ENCODE measurements at regions not wholly inside any gene's neighbourhood (a gene's known extent, or its start where the extent isn't known, plus 50 kb on each side); places are given as distances from the start of the nearest gene placed in this dataset.
"Not testable (repeated sequence)": the region's sequence is repeated elsewhere in the genome, so short reads cannot be mapped to it uniquely, and the experiment has no call there.

DNA sequence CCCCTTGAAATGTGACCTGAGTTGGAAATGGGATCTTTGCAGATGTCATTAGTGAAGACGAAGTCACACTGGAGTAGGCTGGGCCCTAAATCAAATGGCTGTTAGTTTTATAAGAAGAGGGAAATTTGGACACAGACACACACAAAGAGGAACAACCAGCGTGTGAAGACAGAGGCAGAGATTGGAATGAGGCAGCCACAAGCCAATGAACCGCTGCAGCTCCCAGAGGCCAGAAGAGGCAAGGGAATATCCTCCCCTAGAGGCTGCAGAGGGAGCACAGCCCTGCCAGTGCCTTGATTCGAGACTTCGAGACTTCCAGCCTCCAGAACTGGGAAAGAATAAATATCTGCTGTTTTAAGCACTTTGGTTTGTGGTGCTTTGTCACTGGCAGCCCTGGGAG lies 484.5 kb downstream of the MN1 start:
- CTCF ChIA-PET (ENCODE audit: partially characterized antibody), result no interaction called here
- H3K4me1 Mint-ChIP-seq, result no peaks in the 10 kb centered on the region

DNA sequence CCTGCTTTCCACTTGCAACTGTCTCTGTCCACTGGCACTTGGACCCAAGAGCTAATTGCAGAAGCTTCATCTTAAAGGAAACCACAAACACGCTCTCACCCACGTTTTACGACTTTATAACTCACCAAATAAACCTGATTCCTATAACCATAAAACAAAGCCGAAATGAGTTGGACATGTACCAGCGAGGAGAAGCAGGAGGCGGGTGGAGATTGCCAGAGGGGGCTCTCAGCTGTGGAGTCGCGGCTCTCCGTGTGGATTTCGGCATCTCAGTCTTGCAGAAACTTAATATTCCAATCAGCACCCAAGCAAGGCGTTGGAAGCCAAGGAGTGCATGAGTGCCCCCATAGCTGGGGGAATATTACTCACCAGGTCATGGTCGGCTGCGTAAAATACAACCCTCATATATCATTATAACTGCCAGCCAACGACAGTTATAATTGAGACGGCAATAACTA lies 483.6 kb downstream of the MN1 start:
- Mint-ChIP-seq H3K4me1 (no peaks in the 10 kb centered on the region), H3K27me3 (peaks cover 14 to 26% of the 10 kb centered on the region in 2 donors), H3K9me3 (peaks cover 2 to 22% (median 14%) of the 10 kb centered on the region in 8 donors), H3K27ac (no peak overlapping the region), H3K4me3 (no peak overlapping the region), H3K36me3 (no peaks in the 10 kb centered on the region)
- POLR2A ChIA-PET (ENCODE audit: partially characterized antibody), result no interaction called here
- Histone ChIP-seq H3K27me3 (ENCODE audit: insufficient read depth, low read length) (no peaks in the 10 kb centered on the region), H3K9me3 (ENCODE audit: control insufficient read depth in 1 of 2, low read length in 2 of 2) (no peaks in the 10 kb centered on the region), H3K4me1 (ENCODE audit: insufficient read depth, low read length) (no peaks in the 10 kb centered on the region), H3K36me3 (ENCODE audit: insufficient read depth, low read length) (no peaks in the 10 kb centered on the region), H3K4me3 (ENCODE audit: low read length in 2 of 2) (no peak overlapping the region), H3K27ac (ENCODE audit: low read depth, low read length) (no peak overlapping the region)
- no peak for DNase-seq
- intact Hi-C loops (cut with micrococcal nuclease), result no loop called here
- CTCF ChIA-PET (ENCODE audit: partially characterized antibody), result no interaction called here

More for the DNA sequence above, 484.5 kb downstream of the MN1 start:
- intact Hi-C loops (cut with micrococcal nuclease), result no loop called here
- Histone ChIP-seq H3K9me3 (ENCODE audit: control insufficient read depth in 1 of 2, low read length in 2 of 2) (no peaks in the 10 kb centered on the region), H3K27ac (ENCODE audit: low read depth, low read length) (no peak overlapping the region), H3K4me1 (ENCODE audit: insufficient read depth, low read length) (no peaks in the 10 kb centered on the region), H3K4me3 (ENCODE audit: low read length in 2 of 2) (no peak overlapping the region), H3K36me3 (ENCODE audit: insufficient read depth, low read length) (no peaks in the 10 kb centered on the region), H3K27me3 (ENCODE audit: insufficient read depth, low read length) (no peaks in the 10 kb centered on the region)
- H3K4me3 Mint-ChIP-seq, result no peak overlapping the region
- no peak for DNase-seq
- POLR2A ChIA-PET (ENCODE audit: partially characterized antibody), result no interaction called here
- no peaks in the 10 kb centered on the region for H3K36me3 Mint-ChIP-seq
- H3K9me3 Mint-ChIP-seq, result peaks cover 1 to 18% (median 12%) of the 10 kb centered on the region in 8 donors
- H3K27ac Mint-ChIP-seq, result no peak overlapping the region
- H3K27me3 Mint-ChIP-seq, result peaks cover 12 to 23% of the 10 kb centered on the region in 2 donors

DNA sequence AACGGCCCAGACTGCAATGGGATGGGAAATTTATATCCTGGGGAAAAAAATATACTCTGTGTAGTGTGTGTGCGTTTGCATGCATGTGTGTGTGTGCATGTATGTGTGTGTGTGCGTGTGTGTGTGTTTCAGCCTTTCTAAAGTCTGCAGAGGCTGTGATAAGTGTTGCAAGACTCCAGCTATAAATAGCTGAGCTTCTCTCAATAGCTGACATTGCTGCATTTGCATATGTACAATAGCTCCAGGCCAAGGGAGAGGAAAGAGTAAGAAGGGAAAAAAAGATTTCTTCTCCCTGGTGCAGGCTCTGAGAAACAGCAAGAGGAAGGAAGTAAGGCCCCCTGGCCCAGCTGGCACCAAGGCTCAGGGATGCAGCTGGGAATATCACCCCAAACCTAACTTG lies 483.0 kb downstream of the MN1 start:
- Mint-ChIP-seq H3K27ac (no peak overlapping the region), H3K4me3 (no peak overlapping the region), H3K9me3 (peaks cover 2 to 22% (median 14%) of the 10 kb centered on the region in 8 donors), H3K27me3 (peaks cover 14 to 26% of the 10 kb centered on the region in 2 donors), H3K4me1 (no peaks in the 10 kb centered on the region), H3K36me3 (no peaks in the 10 kb centered on the region)
- Histone ChIP-seq H3K27ac (ENCODE audit: low read depth, low read length) (no peak overlapping the region), H3K27me3 (ENCODE audit: insufficient read depth, low read length) (no peaks in the 10 kb centered on the region), H3K4me3 (ENCODE audit: low read length in 2 of 2) (no peak overlapping the region), H3K4me1 (ENCODE audit: insufficient read depth, low read length) (no peaks in the 10 kb centered on the region), H3K36me3 (ENCODE audit: insufficient read depth, low read length) (no peaks in the 10 kb centered on the region), H3K9me3 (ENCODE audit: control insufficient read depth in 1 of 2, low read length in 2 of 2) (no peaks in the 10 kb centered on the region)
- intact Hi-C loops (cut with micrococcal nuclease), result no loop called here
- CTCF ChIA-PET (ENCODE audit: partially characterized antibody), result no interaction called here
- no peak for DNase-seq
- POLR2A ChIA-PET (ENCODE audit: partially characterized antibody), result no interaction called here

DNA sequence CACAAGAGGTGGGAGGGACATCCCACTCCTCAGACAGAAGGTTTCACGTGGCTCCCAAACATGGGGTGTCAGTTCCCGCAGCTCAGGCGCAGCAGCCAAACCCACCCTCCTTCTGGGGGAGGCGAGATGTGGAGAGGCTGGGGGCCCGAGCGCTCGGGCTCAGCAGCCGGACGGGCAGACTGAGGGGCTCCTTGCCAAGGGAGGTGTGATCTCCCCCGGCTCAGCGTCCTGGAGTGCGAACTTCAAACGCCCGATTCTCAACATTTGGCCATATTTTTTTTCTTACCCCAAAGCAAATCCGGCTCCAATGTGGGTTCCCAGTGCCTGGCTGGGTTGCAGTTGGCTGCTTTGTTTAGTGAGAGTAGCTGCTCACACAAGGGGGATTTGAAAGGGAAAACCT lies 477.9 kb downstream of the MN1 start:
- intact Hi-C loops (cut with micrococcal nuclease), result no loop called here
- Histone ChIP-seq H3K9me3 (ENCODE audit: control insufficient read depth in 1 of 2, low read length in 2 of 2) (no peaks in the 10 kb centered on the region), H3K4me1 (ENCODE audit: insufficient read depth, low read length) (no peaks in the 10 kb centered on the region), H3K27me3 (ENCODE audit: insufficient read depth, low read length) (no peaks in the 10 kb centered on the region), H3K36me3 (ENCODE audit: insufficient read depth, low read length) (no peaks in the 10 kb centered on the region), H3K27ac (ENCODE audit: low read depth, low read length) (no peak overlapping the region), H3K4me3 (ENCODE audit: low read length in 2 of 2) (no peak overlapping the region)
- POLR2A ChIA-PET (ENCODE audit: partially characterized antibody), result no interaction called here
- H3K9me3 Mint-ChIP-seq, result peaks cover 2 to 23% (median 13%) of the 10 kb centered on the region in 8 donors
- no peak for DNase-seq
- peaks cover 5 to 10% of the 10 kb centered on the region in 2 donors for H3K27me3 Mint-ChIP-seq
- H3K4me1 Mint-ChIP-seq, result no peaks in the 10 kb centered on the region
- no peaks in the 10 kb centered on the region for H3K36me3 Mint-ChIP-seq
- CTCF ChIA-PET (ENCODE audit: partially characterized antibody), result no interaction called here
- H3K4me3 Mint-ChIP-seq, result no peak overlapping the region
- no peak overlapping the region for H3K27ac Mint-ChIP-seq

DNA sequence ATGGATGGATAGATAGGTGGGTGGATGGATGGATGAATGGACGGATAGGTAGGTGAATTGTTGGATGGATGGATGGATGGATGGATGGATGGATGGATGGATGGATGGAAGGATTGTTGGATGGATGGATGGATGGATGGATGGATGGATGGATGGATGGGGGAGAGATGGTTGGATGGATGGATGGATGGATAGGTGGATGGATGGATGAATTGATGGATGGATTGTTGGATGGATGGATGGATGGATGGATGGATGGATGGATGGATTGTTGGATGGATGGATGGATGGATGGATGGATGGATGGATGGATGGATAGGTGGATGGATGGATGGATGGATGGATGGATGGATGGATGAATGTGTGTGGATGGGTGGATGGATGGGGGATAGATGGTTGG lies 476.6 kb downstream of the MN1 start:
- H3K4me3 Mint-ChIP-seq; H3K4me1 Mint-ChIP-seq; DNase-seq; H3K27me3 Mint-ChIP-seq; H3K36me3 ChIP-seq (ENCODE audit: insufficient read depth, low read length); CTCF ChIA-PET (ENCODE audit: partially characterized antibody); H3K4me1 ChIP-seq (ENCODE audit: insufficient read depth, low read length); H3K27me3 ChIP-seq (ENCODE audit: insufficient read depth, low read length); H3K27ac ChIP-seq (ENCODE audit: low read depth, low read length); H3K27ac Mint-ChIP-seq; H3K36me3 Mint-ChIP-seq; intact Hi-C loops (cut with micrococcal nuclease); H3K9me3 ChIP-seq (ENCODE audit: control insufficient read depth in 1 of 2, low read length in 2 of 2); H3K4me3 ChIP-seq (ENCODE audit: low read length in 2 of 2); POLR2A ChIA-PET (ENCODE audit: partially characterized antibody): not testable (repeated sequence)
- peaks cover 1 to 15% (median 7%) of the 10 kb centered on the region in 8 donors for H3K9me3 Mint-ChIP-seq

DNA sequence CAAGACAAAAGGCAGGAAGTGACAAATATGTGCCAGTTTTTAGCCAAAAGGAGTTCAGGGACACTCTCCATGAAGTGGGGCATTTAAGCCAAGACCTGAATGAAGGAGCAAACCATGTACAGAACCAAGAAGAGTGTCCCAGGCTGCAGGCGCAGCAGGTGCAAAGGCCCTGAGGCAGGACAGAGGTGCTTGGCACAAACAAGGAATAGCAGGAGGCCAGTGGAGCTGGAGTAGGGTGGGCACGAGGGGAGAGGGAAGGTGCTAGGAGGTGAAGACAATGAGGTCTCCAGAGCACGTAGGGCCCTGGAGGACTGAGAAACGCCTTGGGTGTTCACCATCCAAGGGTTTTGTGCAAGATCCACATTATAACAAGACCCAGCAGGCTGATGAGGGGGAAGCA lies 474.1 kb downstream of the MN1 start:
- peaks cover 8% of the 10 kb centered on the region for H3K27me3 ChIP-seq (ENCODE audit: insufficient read depth, low read length)
- peaks cover 0 to 11% (median 3%) of the 10 kb centered on the region in 8 donors for H3K9me3 Mint-ChIP-seq
- no peaks in the 10 kb centered on the region for H3K9me3 ChIP-seq (ENCODE audit: control insufficient read depth in 1 of 2, low read length in 2 of 2)
- no peaks in the 10 kb centered on the region for H3K4me1 Mint-ChIP-seq
- H3K27ac ChIP-seq (ENCODE audit: low read depth, low read length), result no peak overlapping the region
- H3K4me1 ChIP-seq (ENCODE audit: insufficient read depth, low read length), result no peaks in the 10 kb centered on the region
- intact Hi-C loops (cut with micrococcal nuclease), result no loop called here
- DNase-seq, result no peak
- H3K27me3 Mint-ChIP-seq, result peaks cover 7 to 12% of the 10 kb centered on the region in 2 donors
- no peaks in the 10 kb centered on the region for H3K36me3 ChIP-seq (ENCODE audit: insufficient read depth, low read length)
- CTCF ChIA-PET (ENCODE audit: partially characterized antibody), result no interaction called here
- POLR2A ChIA-PET (ENCODE audit: partially characterized antibody), result no interaction called here
- H3K4me3 ChIP-seq (ENCODE audit: low read length in 2 of 2), result no peak overlapping the region
- no peak overlapping the region for H3K4me3 Mint-ChIP-seq
- peak overlapping the region in 1 of 7 donors; percentile 58 for H3K27ac Mint-ChIP-seq
- H3K36me3 Mint-ChIP-seq, result no peaks in the 10 kb centered on the region

GRCh38 chr22:27327981-27328721 lies 473.4 kb downstream of the MN1 start:
- no peak overlapping the region for H3K4me3 Mint-ChIP-seq
- Histone ChIP-seq H3K4me1 (ENCODE audit: insufficient read depth, low read length) (no peaks in the 10 kb centered on the region), H3K4me3 (ENCODE audit: low read length in 2 of 2) (no peak overlapping the region), H3K9me3 (ENCODE audit: control insufficient read depth in 1 of 2, low read length in 2 of 2) (no peaks in the 10 kb centered on the region), H3K27me3 (ENCODE audit: insufficient read depth, low read length) (peaks cover 8% of the 10 kb centered on the region), H3K27ac (ENCODE audit: low read depth, low read length) (no peak overlapping the region), H3K36me3 (ENCODE audit: insufficient read depth, low read length) (no peaks in the 10 kb centered on the region)
- intact Hi-C loops (cut with micrococcal nuclease), result no loop called here
- DNase-seq, result no peak
- no peak overlapping the region for H3K27ac Mint-ChIP-seq
- CTCF ChIA-PET (ENCODE audit: partially characterized antibody), result no interaction called here
- POLR2A ChIA-PET (ENCODE audit: partially characterized antibody), result no interaction called here
- no peaks in the 10 kb centered on the region for H3K4me1 Mint-ChIP-seq
- no peaks in the 10 kb centered on the region for H3K36me3 Mint-ChIP-seq
- peaks cover 6 to 14% of the 10 kb centered on the region in 2 donors for H3K27me3 Mint-ChIP-seq
- H3K9me3 Mint-ChIP-seq, result peaks cover 0 to 7% (median 2%) of the 10 kb centered on the region in 8 donors

Measured in CD4-positive, alpha-beta memory T cell (primary cell).